B cell (primary cell): ENCODE measurements at regions not wholly inside any gene's neighbourhood (a gene's known extent, or its start where the extent isn't known, plus 50 kb on each side); places are given as distances from the start of the nearest gene placed in this dataset.

Experiments
- ATAC-seq: fragments of 200-7000 bp; cut with Tn5 transposase; one replicate; pipeline ENCODE4 v1.10.0; 2021; ENCODE audit warnings: low read depth, mild to moderate bottlenecking, moderate number of reproducible peaks, moderate library complexity
- CTCF ChIA-PET: fragments of 350-600 bp; sonication (Branson Sonifier 250); formaldehyde crosslinking; loops from one replicate; lab custom pipeline; 2021; ENCODE audit warnings: antibody characterized with exemption, inconsistent platforms; lab: Charles Lee
- POLR2A ChIA-PET: fragments of 350-600 bp; sonication (Branson Sonifier 250); formaldehyde crosslinking; loops from one replicate; lab custom pipeline; 2021; ENCODE audit warnings: antibody characterized with exemption; lab: Charles Lee
- DNase-seq: peaks from one replicate; pipeline ENCODE4 v3.0.0; 2013
- H2AFZ ChIP-seq: 2 replicates; pipeline ENCODE4 v1.6.1; 2012; ENCODE audit warnings: mild to moderate bottlenecking, low read depth, low read length; ENCODE audit not compliant: insufficient read depth, poor library complexity, severe bottlenecking
- H3K27ac ChIP-seq, 2 donors: 1 replicate in 1 of 2; 2 replicates in 1 of 2; pipeline ENCODE4 v1.5.1; 2012 to 2013; ENCODE audit warnings: low read length in 2 of 2, mild to moderate bottlenecking in 2 of 2, moderate library complexity in 1 of 2
- H3K27me3 ChIP-seq, 4 experiments: fragments of 200-600 bp in 1 of 4; sonication (generic) in 1 of 4; replicated peaks in 1 of 4; 1 replicate in 2 of 4; 2 replicates in 2 of 4; pipeline versions ENCODE4 v1.6.1 to v1.7.0; 2013 to 2016; ENCODE audit warnings: low read length in 3 of 4, mild to moderate bottlenecking in 2 of 4, mixed read lengths in 1 of 4, moderate library complexity in 1 of 4; ENCODE audit not compliant: insufficient read depth in 4 of 4, control insufficient read depth in 3 of 4; ENCODE audit errors: control extremely low read depth in 1 of 4
- H3K36me3 ChIP-seq, 2 experiments: replicated peaks in 1 of 2; 1 replicate in 1 of 2; 2 replicates in 1 of 2; pipeline versions ENCODE4 v1.6.1 to v1.7.1; 2013; ENCODE audit warnings: low read length in 1 of 2; ENCODE audit not compliant: insufficient read depth in 2 of 2, control insufficient read depth in 1 of 2; ENCODE audit errors: control extremely low read depth in 1 of 2, extremely low read depth in 1 of 2
- H3K4me1 ChIP-seq, 2 donors: fragments of 200-600 bp in 1 of 2; sonication (generic) in 1 of 2; 1 replicate in 1 of 2; 2 replicates in 1 of 2; pipeline versions ENCODE4 v1.5.1 to v1.6.1; 2013 to 2017; ENCODE audit warnings: low read length in 2 of 2; ENCODE audit not compliant: control insufficient read depth in 2 of 2, insufficient read depth in 2 of 2
- H3K4me2 ChIP-seq: replicated peaks from 2 replicates; pipeline ENCODE3; 2012; ENCODE audit warnings: mild to moderate bottlenecking, low read depth, low read length; ENCODE audit not compliant: poor library complexity, severe bottlenecking
- H3K4me3 ChIP-seq, 5 experiments: fragments of 200-600 bp in 1 of 5; sonication (generic) in 1 of 5; 1 replicate in 3 of 5; 2 replicates in 2 of 5; pipeline versions ENCODE4 v1.5.1 to v1.7.0; 2011 to 2016; ENCODE audit warnings: low read length in 4 of 5, mild to moderate bottlenecking in 4 of 5, low read depth in 2 of 5, control low read depth in 1 of 5, moderate library complexity in 1 of 5; ENCODE audit not compliant: insufficient read depth in 1 of 5; ENCODE audit errors: control extremely low read depth in 1 of 5, extremely low read depth in 1 of 5
- H3K79me2 ChIP-seq: fragments of 200-600 bp; sonication (generic); one replicate; pipeline ENCODE4 v1.6.0; 2016; ENCODE audit warnings: low read length; ENCODE audit not compliant: control insufficient read depth, insufficient read depth
- H3K9ac ChIP-seq: fragments of 200-600 bp; sonication (generic); 2 replicates; pipeline ENCODE4 v1.6.1; 2017; ENCODE audit warnings: mild to moderate bottlenecking, low read length, moderate library complexity
- H3K9me3 ChIP-seq, 3 donors: one replicate each; pipeline versions ENCODE4 v1.6.1 to v1.7.1; 2013; ENCODE audit warnings: low read length in 2 of 3; ENCODE audit not compliant: control insufficient read depth in 2 of 3, insufficient read depth in 1 of 3; ENCODE audit errors: control extremely low read depth in 1 of 3
- H4K20me1 ChIP-seq: 2 replicates; pipeline ENCODE4 v1.6.0; 2012; ENCODE audit warnings: mild to moderate bottlenecking, low read length; ENCODE audit not compliant: insufficient read depth, control insufficient read depth, poor library complexity, severe bottlenecking
- H3K27ac Mint-ChIP-seq: one replicate; pipeline ENCODE4 v1.8.0; 2021; ENCODE audit warnings: mixed read lengths
- H3K27me3 Mint-ChIP-seq: one replicate; pipeline ENCODE4 v1.8.0; 2021; ENCODE audit warnings: mixed read lengths
- H3K4me1 Mint-ChIP-seq: one replicate; pipeline ENCODE4 v1.8.0; 2021; ENCODE audit warnings: mixed read lengths
- H3K4me3 Mint-ChIP-seq: one replicate; pipeline ENCODE4 v1.8.0; 2021; ENCODE audit warnings: mixed read lengths
- H3K9me3 Mint-ChIP-seq: one replicate; pipeline ENCODE4 v1.8.0; 2022; ENCODE audit warnings: mixed read lengths; ENCODE audit not compliant: insufficient read depth
- CTCF ChIP-seq: fragments of 200-600 bp; IDR thresholded peaks from one replicate; pipeline ENCODE4 v1.8.0; 2022; ENCODE audit warnings: antibody characterized with exemption, mild to moderate bottlenecking
- EZH2 ChIP-seq: IDR thresholded peaks from 2 replicates; pipeline ENCODE4 v1.6.1; 2012; ENCODE audit warnings: borderline replicate concordance, low read depth, mild to moderate bottlenecking, moderate library complexity, low read length; ENCODE audit not compliant: insufficient read depth, poor library complexity, severe bottlenecking
- WGBS: methylation state at CpG from one replicate; pipeline ENCODE4 v1.1.5; 2013; ENCODE audit warnings: missing lambda C conversion rate; ENCODE audit not compliant: insufficient coverage; 5-methylcytosine and 5-hydroxymethylcytosine counted together
- intact Hi-C: fragments of 100-400 bp; cut with micrococcal nuclease; formaldehyde crosslinking; loops from one replicate; pipeline ENCODE4 v1.10.0; 2022

- no peaks in the 10 kb centered on the region for H3K79me2 ChIP-seq
- no peaks in the 10 kb centered on the region for H3K36me3 ChIP-seq
- ChIA-PET CTCF (no interaction called here), POLR2A (no interaction called here)
- DNase-seq (no peak), ATAC-seq (no peak)
- H2AFZ ChIP-seq = no peak overlapping the region
- no CpG with 5 or more reads among the region's 2 CpGs for WGBS
- no peak overlapping the region for H3K4me3 ChIP-seq
- H3K4me2 ChIP-seq = no peak overlapping the region
- H3K9me3 ChIP-seq = no peaks in the 10 kb centered on the region
- Mint-ChIP-seq H3K9me3 (no peaks in the 10 kb centered on the region), H3K27ac (no peak overlapping the region), H3K4me1 (no peaks in the 10 kb centered on the region), H3K27me3 (no peaks in the 10 kb centered on the region), H3K4me3 (no peak overlapping the region)
- intact Hi-C loops = no loop called here
- H3K4me1 ChIP-seq = no peaks in the 10 kb centered on the region
- no peak for TF ChIP-seq CTCF
- H3K27ac ChIP-seq = no peak overlapping the region
- no peaks in the 10 kb centered on the region for H3K27me3 ChIP-seq
- no peak overlapping the region for H3K9ac ChIP-seq
- H4K20me1 ChIP-seq = no peaks in the 10 kb centered on the region
Observed at GRCh38 chr4:115259642-115260041, 146.2 kb upstream of the NDST4 start.

- Mint-ChIP-seq H3K9me3 (no peaks in the 10 kb centered on the region), H3K4me1 (no peaks in the 10 kb centered on the region), H3K27ac (no peak overlapping the region), H3K4me3 (no peak overlapping the region), H3K27me3 (no peaks in the 10 kb centered on the region)
- POLR2A ChIA-PET = no interaction called here
- Histone ChIP-seq H4K20me1 (no peaks in the 10 kb centered on the region), H2AFZ (no peak overlapping the region), H3K4me1 (no peaks in the 10 kb centered on the region), H3K27me3 (no peaks in the 10 kb centered on the region), H3K27ac (no peak overlapping the region), H3K9ac (no peak overlapping the region), H3K4me3 (no peak overlapping the region), H3K36me3 (no peaks in the 10 kb centered on the region), H3K4me2 (no peak overlapping the region), H3K9me3 (no peaks in the 10 kb centered on the region), H3K79me2 (no peaks in the 10 kb centered on the region)
- intact Hi-C loops = no loop called here
- CTCF ChIA-PET = no interaction called here
- no CpG with 5 or more reads among the region's 3 CpGs for WGBS
- no peak for ATAC-seq
- no peak for DNase-seq
- no peak for TF ChIP-seq CTCF
- no peak for TF ChIP-seq EZH2
Observed at GRCh38 chr4:115249808-115250207, 136.4 kb upstream of the NDST4 start.
